HCT116 (cell line): ENCODE measurements at regions not wholly inside any gene's neighbourhood (a gene's known extent, or its start where the extent isn't known, plus 50 kb on each side); places are given as distances from the start of the nearest gene placed in this dataset.

Experiments
- ATAC-seq: fragments of 200-7000 bp; cut with Tn5 transposase; 2 replicates; pipeline ENCODE4 v1.9.1; 2020; ENCODE audit warnings: mild to moderate bottlenecking, moderate library complexity
- BruUV-seq: library from RNA; stranded (reverse); fragments of 400-500 nt; replicated peaks from 2 replicates; lab custom pipeline; 2021; lab: Mats Ljungman, UMichigan
- CTCF ChIA-PET: fragments of 300-600 bp; sonication (Branson Sonifier 250); formaldehyde crosslinking; loops from one replicate; lab custom pipeline; 2021; ENCODE audit warnings: antibody characterized with exemption; lab: Charles Lee
- POLR2A ChIA-PET: fragments of 300-600, 350-600 bp; sonication (Branson Sonifier 250); formaldehyde crosslinking; loops from one replicate; lab custom pipeline; 2021; ENCODE audit warnings: antibody characterized with exemption; lab: Charles Lee
- RAD21 ChIA-PET, 2 experiments: fragments of 300-600 bp; sonication (Branson Sonifier 250); formaldehyde crosslinking; loops; one replicate each; lab custom pipeline; 2023; ENCODE audit warnings: low total read pairs in 2 of 2; ENCODE audit not compliant: uncharacterized antibody in 2 of 2, unreplicated experiment in 2 of 2, low non-redundant PET in 1 of 2; lab: Charles Lee
- DNase-seq: peaks from one replicate; pipeline ENCODE4 v3.0.0-alpha.2; 2010; ENCODE audit warnings: low read depth, low spot score
- H2AFZ ChIP-seq: fragments of 200-600 bp; shearing (Covaris generic), sonication (generic); 2 replicates; pipeline ENCODE4 v1.6.1; 2017; ENCODE audit warnings: low read depth, mixed run types, mixed read lengths, antibody characterized with exemption, low read length; ENCODE audit not compliant: poor library complexity, severe bottlenecking
- H3K27ac ChIP-seq: 2 replicates; pipeline ENCODE4 v1.5.1; 2012; ENCODE audit warnings: low read depth, low read length
- H3K27me3 ChIP-seq: fragments of 200-600 bp; sonication (generic); 2 replicates; pipeline ENCODE4 v1.6.1; 2016; ENCODE audit warnings: mixed run types, low read length, mixed read lengths; ENCODE audit not compliant: insufficient read depth
- H3K36me3 ChIP-seq, 2 experiments: fragments of 200-500 bp in 1 of 2; fragments of 200-600 bp in 1 of 2; sonication (Bioruptor generic) in 1 of 2; sonication (generic) in 1 of 2; 2 replicates each; pipeline versions ENCODE4 v1.5.1 to v1.6.1; 2014 to 2016; ENCODE audit warnings: low read length in 2 of 2, inconsistent platforms in 1 of 2, mixed read lengths in 1 of 2, mixed run types in 1 of 2; ENCODE audit not compliant: insufficient read depth in 2 of 2, control insufficient read depth in 1 of 2
- H3K4me1 ChIP-seq, 2 experiments: fragments of 200-600 bp in 1 of 2; sonication (generic) in 1 of 2; 2 replicates each; pipeline versions ENCODE4 v1.5.1 to v1.6.1; 2012 to 2017; ENCODE audit warnings: low read length in 2 of 2, inconsistent platforms in 1 of 2, mild to moderate bottlenecking in 1 of 2, mixed read lengths in 1 of 2, mixed run types in 1 of 2, moderate library complexity in 1 of 2; ENCODE audit not compliant: insufficient read depth in 2 of 2, control insufficient read depth in 1 of 2
- H3K4me2 ChIP-seq: fragments of 200-600 bp; sonication (generic); 2 replicates; pipeline ENCODE4 v1.6.1; 2017; ENCODE audit warnings: mixed run types, low read length, mixed read lengths
- H3K4me3 ChIP-seq, 2 experiments: fragments of 200-600 bp in 1 of 2; sonication (generic) in 1 of 2; replicated peaks in 1 of 2; 2 replicates each; pipeline ENCODE4 v1.5.1; 2011 to 2016; ENCODE audit warnings: low read length in 2 of 2, control low read depth in 1 of 2, low read depth in 1 of 2, mild to moderate bottlenecking in 1 of 2, mixed read lengths in 1 of 2, mixed run types in 1 of 2
- H3K79me2 ChIP-seq: fragments of 200-600 bp; sonication (generic); 2 replicates; pipeline ENCODE4 v1.6.1; 2017; ENCODE audit warnings: mild to moderate bottlenecking, mixed run types, low read length, moderate library complexity, mixed read lengths; ENCODE audit not compliant: insufficient read depth
- H3K9ac ChIP-seq: fragments of 200-600 bp; sonication (generic); 2 replicates; pipeline ENCODE4 v1.6.1; 2016; ENCODE audit warnings: low read length, mixed read lengths
- H3K9me2 ChIP-seq: fragments of 200-600 bp; sonication (generic), shearing (Covaris generic); 2 replicates; pipeline ENCODE4 v1.6.1; 2017; ENCODE audit warnings: mixed run types, mild to moderate bottlenecking, moderate library complexity; ENCODE audit not compliant: insufficient read depth
- H3K9me3 ChIP-seq, 2 experiments: fragments of 200-500 bp in 1 of 2; fragments of 200-600 bp in 1 of 2; sonication (Bioruptor generic) in 1 of 2; sonication (generic) in 1 of 2; 2 replicates each; pipeline ENCODE4 v1.6.1; 2014 to 2017; ENCODE audit warnings: low read length in 2 of 2, mixed read lengths in 2 of 2, inconsistent platforms in 1 of 2, low read depth in 1 of 2, mild to moderate bottlenecking in 1 of 2, mixed run types in 1 of 2, moderate library complexity in 1 of 2; ENCODE audit not compliant: control insufficient read depth in 1 of 2, insufficient read depth in 1 of 2
- H4K20me1 ChIP-seq: fragments of 200-600 bp; sonication (generic), shearing (Covaris generic); 2 replicates; pipeline ENCODE4 v1.6.1; 2017; ENCODE audit warnings: mixed run types, mild to moderate bottlenecking, moderate library complexity; ENCODE audit not compliant: insufficient read depth
- ATF3 ChIP-seq: IDR thresholded peaks from 2 replicates; pipeline ENCODE4 v1.6.1; 2012
- CBX3 ChIP-seq: IDR thresholded peaks from 2 replicates; pipeline ENCODE4 v1.6.1; 2012; ENCODE audit warnings: low read depth
- CTCF ChIP-seq, 3 experiments: fragments of 200-600 bp in 1 of 3; sonication (generic) in 1 of 3; IDR thresholded peaks in 2 of 3; conservative IDR thresholded peaks in 1 of 3; 2 replicates each; pipeline ENCODE4 v1.5.1; 2012 to 2017; ENCODE audit warnings: low read depth in 2 of 3, low read length in 2 of 3, antibody characterized with exemption in 1 of 3, borderline replicate concordance in 1 of 3, control low read depth in 1 of 3, mild to moderate bottlenecking in 1 of 3, mixed read lengths in 1 of 3, mixed run types in 1 of 3, moderate library complexity in 1 of 3; ENCODE audit not compliant: insufficient read depth in 1 of 3
- EGR1 ChIP-seq: IDR thresholded peaks from 2 replicates; pipeline ENCODE4 v1.6.1; 2012; ENCODE audit warnings: low read depth
- JUND ChIP-seq: IDR thresholded peaks from 2 replicates; pipeline ENCODE4 v1.6.1; 2012
- MAX ChIP-seq: IDR thresholded peaks from 2 replicates; pipeline ENCODE4 v1.6.1; 2012
- POLR2A ChIP-seq: IDR thresholded peaks from 2 replicates; pipeline ENCODE4 v1.7.0; 2011; ENCODE audit warnings: borderline replicate concordance; ENCODE audit not compliant: insufficient read depth, insufficient read length; ENCODE audit errors: extremely low read depth
- RAD21 ChIP-seq: IDR thresholded peaks from 2 replicates; pipeline ENCODE4 v1.6.1; 2012; ENCODE audit warnings: low read depth, mild to moderate bottlenecking
- SP1 ChIP-seq: IDR thresholded peaks from 2 replicates; pipeline ENCODE4 v1.6.1; 2012; ENCODE audit warnings: low read depth
- SRF ChIP-seq: IDR thresholded peaks from 2 replicates; pipeline ENCODE4 v1.6.1; 2012; ENCODE audit warnings: low read depth
- TCF7L2 ChIP-seq: IDR thresholded peaks from 2 replicates; pipeline ENCODE4 v1.7.0; 2011; ENCODE audit warnings: borderline replicate concordance, inconsistent platforms; ENCODE audit not compliant: insufficient read depth, insufficient read length; ENCODE audit errors: extremely low read depth
- ZBTB33 ChIP-seq: IDR thresholded peaks from 2 replicates; pipeline ENCODE4 v1.6.1; 2011; ENCODE audit warnings: mild to moderate bottlenecking, low read length, moderate library complexity; ENCODE audit not compliant: insufficient replicate concordance; ENCODE audit errors: extremely low read depth
- ZNF274 ChIP-seq: fragments of 200-500 bp; sonication (Bioruptor generic); IDR thresholded peaks from 2 replicates; pipeline ENCODE4 v1.6.1; 2014; ENCODE audit warnings: mild to moderate bottlenecking, low read depth, low read length, inconsistent platforms
- intact Hi-C: fragments of 100-400 bp; cut with micrococcal nuclease; formaldehyde crosslinking; loops from 2 replicates; pipeline ENCODE4 v1.10.0; 2022

- Histone ChIP-seq H3K36me3 (no peaks in the 10 kb centered on the region; a peak in 1 of 4 replicates), H3K9me3 (no peaks in the 10 kb centered on the region), H3K27me3 (no peaks in the 10 kb centered on the region), H3K27ac (peak overlapping the region; percentile 42; the same call in 1 of the 2 replicates), H3K79me2 (no peaks in the 10 kb centered on the region), H3K4me1 (peaks cover 39 to 69% of the 10 kb centered on the region in 2 experiments), H4K20me1 (no peaks in the 10 kb centered on the region), H3K4me2 (no peak overlapping the region), H3K9me2 (no peaks in the 10 kb centered on the region), H3K9ac (no peak overlapping the region), H2AFZ (no peak overlapping the region), H3K4me3 (no peak overlapping the region)
- CTCF ChIA-PET, result no interaction called here
- TF ChIP-seq ZNF274 (no peak), CTCF (IDR thresholded peaks at IDR 0.05 in 2 of 3, conservative IDR thresholded peaks at IDR 0.05 in 1 of 3; ENCODE audit: borderline replicate concordance in 1 of 3, insufficient read depth in 1 of 3, low read depth in 2 of 3, low read length in 2 of 3) (no peak), RAD21 (no peak), ATF3 (no peak), JUND (no peak), CBX3 (no peak), SP1 (no peak), POLR2A (no peak), EGR1 (no peak), TCF7L2 (no peak), SRF (no peak), ZBTB33 (no peak), MAX (no peak)
- POLR2A ChIA-PET, result interaction anchor here (0.7 kb wide), 1 partner anchor 9 kb away, joined by 3 read pairs; no protein-coding TSS in a partner anchor
- no TSS peak for BruUV-seq
- ATAC-seq (no peak), DNase-seq (no peak)
- RAD21 ChIA-PET, result no interaction called here
- intact Hi-C loops, result no loop called here
Observed at GRCh38 chr3:139292192-139292591, 51.6 kb upstream of the MRPS22 start.
